Colonic mucosa (tissue), 4 donors: ENCODE measurements at regions not wholly inside any gene's neighbourhood (a gene's known extent, or its start where the extent isn't known, plus 50 kb on each side); places are given as distances from the start of the nearest gene placed in this dataset.

Experiments
- DNase-seq: peaks from one replicate; pipeline ENCODE4 v3.0.0-alpha.2; 2020
- H3K27ac ChIP-seq: fragments of 200-600 bp; one replicate; pipeline ENCODE4 v1.8.0; 2021
- H3K27me3 ChIP-seq: fragments of 200-600 bp; one replicate; pipeline ENCODE4 v1.8.0; 2021
- H3K36me3 ChIP-seq: fragments of 200-600 bp; one replicate; pipeline ENCODE4 v1.8.0; 2021
- H3K4me1 ChIP-seq: fragments of 200-600 bp; one replicate; pipeline ENCODE4 v1.8.0; 2021; ENCODE audit warnings: mild to moderate bottlenecking
- H3K4me3 ChIP-seq: fragments of 200-600 bp; one replicate; pipeline ENCODE4 v1.8.0; 2021
- H3K9ac ChIP-seq, 2 donors: one replicate each; pipeline ENCODE4 v1.7.0; 2013; ENCODE audit warnings: control low read depth in 2 of 2, low read depth in 2 of 2, low read length in 2 of 2
- H3K9me3 ChIP-seq: fragments of 200-600 bp; one replicate; pipeline ENCODE4 v1.8.0; 2021
- intact Hi-C: fragments of 100-400 bp; cut with DNase I; formaldehyde crosslinking; loops from one replicate; pipeline ENCODE4 v1.14.1; 2022
- TF ChIP-seq, protein P1 (sequence below): fragments of 200-600 bp; IDR thresholded peaks from one replicate; pipeline ENCODE4 v1.8.0; 2022; ENCODE audit warnings: antibody characterized with exemption, mild to moderate bottlenecking
- donor health status: healthy.
- donor health status: DM: no; HTN: no; CAD: no.
- donor health status: DM: no; HTN: no; CAD: no.

DNA sequence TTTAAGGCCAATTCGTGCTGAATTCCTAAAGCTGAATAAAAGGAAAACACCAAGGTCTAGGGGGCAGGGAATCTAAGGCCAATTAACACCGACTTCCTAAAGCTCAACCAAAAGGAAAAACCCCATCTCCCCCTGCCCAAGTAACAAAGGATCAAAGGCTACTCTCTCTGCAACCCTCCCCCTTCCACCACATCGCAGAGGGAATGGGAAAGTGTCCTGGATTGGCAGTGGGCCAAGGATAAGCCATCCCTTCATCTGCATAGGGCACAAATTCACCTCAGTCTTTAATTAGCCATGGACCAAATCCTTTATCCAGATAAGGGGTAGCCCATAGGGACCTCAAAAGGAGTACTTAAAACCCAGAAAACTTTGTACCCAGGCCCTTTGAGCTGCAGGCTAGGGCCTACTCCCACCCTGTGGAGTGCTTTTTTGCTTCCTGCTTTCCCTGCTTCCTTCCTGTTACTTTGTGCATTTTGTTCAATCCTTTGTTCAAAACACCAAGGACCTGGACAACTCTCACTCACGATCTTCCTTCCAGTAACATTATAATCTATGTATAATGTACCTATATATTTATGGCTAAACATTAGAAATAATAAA is 2119.8 kb upstream of the CELF4 start:
- no peak overlapping the region for H3K9ac ChIP-seq
- H3K27me3 ChIP-seq, result no peaks in the 10 kb centered on the region
- no peaks in the 10 kb centered on the region for H3K4me1 ChIP-seq
- TF ChIP-seq, protein P1, sequence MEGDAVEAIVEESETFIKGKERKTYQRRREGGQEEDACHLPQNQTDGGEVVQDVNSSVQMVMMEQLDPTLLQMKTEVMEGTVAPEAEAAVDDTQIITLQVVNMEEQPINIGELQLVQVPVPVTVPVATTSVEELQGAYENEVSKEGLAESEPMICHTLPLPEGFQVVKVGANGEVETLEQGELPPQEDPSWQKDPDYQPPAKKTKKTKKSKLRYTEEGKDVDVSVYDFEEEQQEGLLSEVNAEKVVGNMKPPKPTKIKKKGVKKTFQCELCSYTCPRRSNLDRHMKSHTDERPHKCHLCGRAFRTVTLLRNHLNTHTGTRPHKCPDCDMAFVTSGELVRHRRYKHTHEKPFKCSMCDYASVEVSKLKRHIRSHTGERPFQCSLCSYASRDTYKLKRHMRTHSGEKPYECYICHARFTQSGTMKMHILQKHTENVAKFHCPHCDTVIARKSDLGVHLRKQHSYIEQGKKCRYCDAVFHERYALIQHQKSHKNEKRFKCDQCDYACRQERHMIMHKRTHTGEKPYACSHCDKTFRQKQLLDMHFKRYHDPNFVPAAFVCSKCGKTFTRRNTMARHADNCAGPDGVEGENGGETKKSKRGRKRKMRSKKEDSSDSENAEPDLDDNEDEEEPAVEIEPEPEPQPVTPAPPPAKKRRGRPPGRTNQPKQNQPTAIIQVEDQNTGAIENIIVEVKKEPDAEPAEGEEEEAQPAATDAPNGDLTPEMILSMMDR, result no peak
- H3K27ac ChIP-seq, result no peak overlapping the region
- no peak for DNase-seq
- H3K9me3 ChIP-seq, result no peaks in the 10 kb centered on the region
- no peak overlapping the region for H3K4me3 ChIP-seq
- H3K36me3 ChIP-seq, result no peaks in the 10 kb centered on the region
- intact Hi-C loops, result no loop called here

DNA sequence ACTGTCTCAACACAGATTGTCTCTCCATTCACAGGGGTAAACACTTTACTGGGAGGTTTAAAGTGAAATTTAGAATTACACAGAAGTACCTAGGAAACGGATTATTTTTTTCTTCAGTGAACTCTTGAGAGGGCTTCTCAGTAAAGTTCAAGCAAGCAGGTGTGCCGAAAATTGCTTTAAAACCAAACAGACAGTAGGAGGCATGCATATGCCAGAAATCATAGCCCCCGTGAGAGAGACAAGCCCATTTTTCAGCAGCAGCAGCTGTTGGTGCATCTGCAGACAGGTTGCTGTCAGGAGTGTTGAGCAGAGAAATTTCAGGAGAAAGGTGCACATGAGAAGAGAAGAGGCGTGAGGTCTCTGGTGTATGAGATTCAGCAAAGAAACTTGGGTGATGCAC is 2115.5 kb upstream of the CELF4 start:
- no peak for DNase-seq
- Histone ChIP-seq H3K27ac (no peak overlapping the region), H3K27me3 (no peaks in the 10 kb centered on the region), H3K4me1 (no peaks in the 10 kb centered on the region), H3K9me3 (no peaks in the 10 kb centered on the region), H3K9ac (no peak overlapping the region), H3K4me3 (no peak overlapping the region), H3K36me3 (no peaks in the 10 kb centered on the region)
- intact Hi-C loops, result no loop called here
- TF ChIP-seq, protein P1, result no peak

DNA sequence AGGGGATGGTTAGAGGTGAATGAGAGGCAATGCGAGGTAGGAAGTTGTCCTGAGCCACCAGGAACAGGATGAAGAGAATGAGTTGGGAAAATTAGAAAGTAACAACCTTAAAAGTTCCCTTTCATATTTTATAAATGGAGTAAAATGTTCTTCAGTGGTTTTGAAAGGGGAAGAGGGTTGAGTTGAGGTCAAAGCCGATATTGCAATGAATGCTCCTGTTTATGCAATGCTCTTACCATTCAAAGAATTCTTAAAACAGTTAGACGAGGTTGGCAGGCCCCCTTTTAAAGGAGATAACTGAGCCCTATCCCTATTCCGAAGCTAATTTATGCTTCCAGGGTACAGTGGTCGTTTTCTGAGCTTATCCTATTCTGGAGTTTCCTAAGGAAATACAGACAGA is 2110.3 kb upstream of the CELF4 start:
- Histone ChIP-seq H3K36me3 (no peaks in the 10 kb centered on the region), H3K4me3 (no peak overlapping the region)
- intact Hi-C loops, result no loop called here

DNA sequence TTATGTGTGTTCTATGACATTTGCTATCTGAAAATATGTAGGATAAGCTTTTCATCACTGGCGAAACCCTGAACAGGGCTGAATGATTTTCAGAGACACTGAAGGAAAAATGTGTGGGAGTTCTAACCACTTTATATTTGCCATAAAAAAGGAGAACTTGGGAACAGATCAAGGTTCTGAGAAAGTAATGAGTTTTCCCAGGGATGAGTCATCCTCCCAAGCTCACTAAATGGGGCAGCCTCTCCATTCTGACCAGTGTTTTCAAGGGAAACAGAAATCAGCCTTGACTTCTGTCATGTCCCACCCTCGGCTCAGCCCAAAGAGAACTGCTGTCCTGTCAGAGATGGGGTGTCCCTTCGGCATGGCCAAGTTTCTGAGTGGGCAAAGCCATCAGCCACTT is 2109.8 kb upstream of the CELF4 start:
- DNase-seq, result no peak
- H3K9me3 ChIP-seq, result no peaks in the 10 kb centered on the region
- H3K4me1 ChIP-seq, result no peaks in the 10 kb centered on the region
- TF ChIP-seq, protein P1, result no peak
- no peak overlapping the region for H3K4me3 ChIP-seq
- intact Hi-C loops, result no loop called here
- H3K36me3 ChIP-seq, result no peaks in the 10 kb centered on the region
- H3K27me3 ChIP-seq, result no peaks in the 10 kb centered on the region
- no peak overlapping the region for H3K9ac ChIP-seq
- no peak overlapping the region for H3K27ac ChIP-seq

More for the DNA sequence above, 2110.3 kb upstream of the CELF4 start:
- H3K27ac ChIP-seq, result no peak overlapping the region
- TF ChIP-seq, protein P1, result no peak
- no peaks in the 10 kb centered on the region for H3K9me3 ChIP-seq
- no peaks in the 10 kb centered on the region for H3K27me3 ChIP-seq
- DNase-seq, result no peak
- no peaks in the 10 kb centered on the region for H3K4me1 ChIP-seq
- no peak overlapping the region for H3K9ac ChIP-seq

DNA sequence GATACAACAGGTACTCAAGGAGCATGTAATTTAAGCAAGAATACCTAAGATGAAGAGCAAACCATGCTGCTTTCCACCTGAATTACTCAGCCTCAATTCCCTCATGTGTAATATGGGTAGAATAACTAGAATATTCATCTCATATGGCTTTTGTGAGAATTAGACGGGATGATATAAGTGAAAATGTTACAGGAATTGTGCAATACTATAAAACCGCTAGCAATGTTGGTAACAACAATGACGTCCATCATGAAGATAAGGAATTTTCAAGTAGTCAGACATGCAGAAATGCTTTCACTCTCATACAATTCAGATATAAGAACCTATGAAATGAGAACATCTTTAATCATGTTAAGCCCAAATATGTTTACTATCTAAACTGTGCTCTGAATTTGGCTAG is 2106.6 kb upstream of the CELF4 start:
- H3K27me3 ChIP-seq, result no peaks in the 10 kb centered on the region
- H3K4me3 ChIP-seq, result no peak overlapping the region
- H3K9me3 ChIP-seq, result no peaks in the 10 kb centered on the region
- H3K27ac ChIP-seq, result no peak overlapping the region
- TF ChIP-seq, protein P1, result no peak
- no peaks in the 10 kb centered on the region for H3K4me1 ChIP-seq
- intact Hi-C loops, result no loop called here
- no peaks in the 10 kb centered on the region for H3K36me3 ChIP-seq
- no peak overlapping the region for H3K9ac ChIP-seq
- no peak for DNase-seq
